HG02840 (cell line): ENCODE measurements at regions not wholly inside any gene's neighbourhood (a gene's known extent, or its start where the extent isn't known, plus 50 kb on each side); places are given as distances from the start of the nearest gene placed in this dataset.
"Not testable (repeated sequence)": the region's sequence is repeated elsewhere in the genome, so short reads cannot be mapped to it uniquely, and the experiment has no call there.

ENCODE experiments used
- ATAC-seq: cut with Tn5 transposase; IDR thresholded peaks from one replicate; pipeline ENCODE4 v1.9.1; 2021; ENCODE audit warnings: mild to moderate bottlenecking, moderate library complexity, moderate number of reproducible peaks; ENCODE audit not compliant: unreplicated experiment, low FRiP score

GRCh38 chr2:8445580-8445979, 236.3 kb upstream of the ID2 start:
- no peak for ATAC-seq

- ATAC-seq, result not testable (repeated sequence)
These were observed 235.1 kb upstream of the ID2 start for GRCh38 chr2:8446751-8447150.

GRCh38 chr2:8447610-8448221, 234.1 kb upstream of the ID2 start:
- no peak for ATAC-seq

GRCh38 chr2:8448824-8449556, 232.9 kb upstream of the ID2 start:
- no peak for ATAC-seq

GRCh38 chr2:8451273-8451672, 230.6 kb upstream of the ID2 start:
- no peak for ATAC-seq

GRCh38 chr2:8452296-8452695, 229.6 kb upstream of the ID2 start:
- ATAC-seq, result no peak

GRCh38 chr2:8452979-8453903, 228.6 kb upstream of the ID2 start:
- no peak for ATAC-seq

GRCh38 chr2:8453904-8454302, 228.0 kb upstream of the ID2 start:
- ATAC-seq, result no peak

GRCh38 chr2:8454797-8455196, 227.1 kb upstream of the ID2 start:
- no peak for ATAC-seq

- no peak for ATAC-seq
These were observed 226.4 kb upstream of the ID2 start for GRCh38 chr2:8455236-8456150.

- ATAC-seq, result no peak
These were observed 225.4 kb upstream of the ID2 start for GRCh38 chr2:8456151-8457091.

GRCh38 chr2:8457092-8457481, 224.8 kb upstream of the ID2 start:
- no peak for ATAC-seq

- ATAC-seq, result no peak
These were observed 224.0 kb upstream of the ID2 start for GRCh38 chr2:8457699-8458502.

- ATAC-seq, result no peak
These were observed 223.1 kb upstream of the ID2 start for GRCh38 chr2:8458503-8459459.

GRCh38 chr2:8459474-8459873, 222.4 kb upstream of the ID2 start:
- ATAC-seq, result no peak

- ATAC-seq, result no peak
These were observed 220.5 kb upstream of the ID2 start for GRCh38 chr2:8461341-8461740.

GRCh38 chr2:8462280-8462679, 219.6 kb upstream of the ID2 start:
- ATAC-seq, result no peak
